ENCODE measurements at regions not wholly inside any gene's neighbourhood (a gene's known extent, or its start where the extent isn't known, plus 50 kb on each side); places are given as distances from the start of the nearest gene placed in this dataset.

DNA sequence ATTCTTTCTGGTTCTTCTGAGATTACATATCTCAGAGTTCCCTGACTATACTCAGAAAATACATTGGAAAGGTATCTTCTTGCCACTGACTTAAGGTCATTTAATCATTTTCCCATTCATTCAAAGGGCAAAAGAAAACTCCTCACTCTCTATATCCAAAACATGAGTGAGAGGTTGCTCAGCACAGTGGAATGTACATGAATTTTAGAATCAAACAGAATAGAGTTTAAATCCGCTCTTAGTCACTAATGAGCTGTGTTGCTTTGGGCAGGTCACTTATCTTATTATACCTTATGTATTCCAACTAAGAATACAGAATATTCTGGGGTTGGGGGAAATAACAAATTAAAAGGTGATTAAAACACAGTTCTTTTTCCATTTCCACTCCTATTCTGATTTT lies 452.6 kb upstream of the KLF12 start:
- TF ChIP-seq POLR2AphosphoS5 (IDR thresholded peaks at IDR 0.05) = no peak
- TF ChIP-seq, protein P1, sequence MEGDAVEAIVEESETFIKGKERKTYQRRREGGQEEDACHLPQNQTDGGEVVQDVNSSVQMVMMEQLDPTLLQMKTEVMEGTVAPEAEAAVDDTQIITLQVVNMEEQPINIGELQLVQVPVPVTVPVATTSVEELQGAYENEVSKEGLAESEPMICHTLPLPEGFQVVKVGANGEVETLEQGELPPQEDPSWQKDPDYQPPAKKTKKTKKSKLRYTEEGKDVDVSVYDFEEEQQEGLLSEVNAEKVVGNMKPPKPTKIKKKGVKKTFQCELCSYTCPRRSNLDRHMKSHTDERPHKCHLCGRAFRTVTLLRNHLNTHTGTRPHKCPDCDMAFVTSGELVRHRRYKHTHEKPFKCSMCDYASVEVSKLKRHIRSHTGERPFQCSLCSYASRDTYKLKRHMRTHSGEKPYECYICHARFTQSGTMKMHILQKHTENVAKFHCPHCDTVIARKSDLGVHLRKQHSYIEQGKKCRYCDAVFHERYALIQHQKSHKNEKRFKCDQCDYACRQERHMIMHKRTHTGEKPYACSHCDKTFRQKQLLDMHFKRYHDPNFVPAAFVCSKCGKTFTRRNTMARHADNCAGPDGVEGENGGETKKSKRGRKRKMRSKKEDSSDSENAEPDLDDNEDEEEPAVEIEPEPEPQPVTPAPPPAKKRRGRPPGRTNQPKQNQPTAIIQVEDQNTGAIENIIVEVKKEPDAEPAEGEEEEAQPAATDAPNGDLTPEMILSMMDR (IDR thresholded peaks at IDR 0.05) = no peak
- no peak for TF ChIP-seq POLR2A (IDR thresholded peaks at IDR 0.05)
